SK-N-SH (cell line): ENCODE measurements at regions not wholly inside any gene's neighbourhood (a gene's known extent, or its start where the extent isn't known, plus 50 kb on each side); places are given as distances from the start of the nearest gene placed in this dataset.

Experiments
- CTCF ChIP-seq: fragments of 200-600 bp; sonication (generic); IDR thresholded peaks from 2 replicates; pipeline ENCODE4 v1.6.1; 2017; ENCODE audit warnings: antibody characterized with exemption, mild to moderate bottlenecking, moderate library complexity
- ELF1 ChIP-seq: IDR thresholded peaks from 2 replicates; pipeline ENCODE4 v1.4.0; 2012
- EP300 ChIP-seq, 2 experiments: IDR thresholded peaks; 2 replicates each; pipeline versions ENCODE4 v1.4.0 to v1.6.1; 2012; ENCODE audit warnings: borderline replicate concordance in 1 of 2, low read depth in 1 of 2, low read length in 1 of 2
- EZH2phosphoT487 ChIP-seq: fragments of 200-600 bp; sonication (generic); IDR thresholded peaks from 2 replicates; pipeline ENCODE4 v1.6.1; 2017; ENCODE audit warnings: low read depth, mixed run types, mild to moderate bottlenecking, antibody characterized with exemption, moderate library complexity, borderline replicate concordance
- FOXJ3 ChIP-seq: sonication (generic); formaldehyde crosslinking; IDR thresholded peaks from 2 replicates; pipeline ENCODE4 v1.5.1; 2020; ENCODE audit warnings: mild to moderate bottlenecking, missing genetic modification reagents
- GABPA ChIP-seq: IDR thresholded peaks from 2 replicates; pipeline ENCODE4 v1.4.0; 2012; ENCODE audit warnings: low read depth, mild to moderate bottlenecking
- MAX ChIP-seq: IDR thresholded peaks from 2 replicates; pipeline ENCODE4 v1.4.0; 2012; ENCODE audit warnings: low read depth
- MXI1 ChIP-seq: IDR thresholded peaks from 2 replicates; pipeline ENCODE4 v1.6.1; 2012; ENCODE audit warnings: mild to moderate bottlenecking, low read depth, low read length, improper control_type of control experiment
- SIN3A ChIP-seq: IDR thresholded peaks from 2 replicates; pipeline ENCODE4 v1.6.1; 2012; ENCODE audit warnings: low read depth, mild to moderate bottlenecking, low read length, moderate library complexity, borderline replicate concordance
- TAF1 ChIP-seq: IDR thresholded peaks from 2 replicates; pipeline ENCODE4 v1.6.1; 2012; ENCODE audit warnings: low read depth, mild to moderate bottlenecking, low read length, moderate library complexity, borderline replicate concordance

DNA sequence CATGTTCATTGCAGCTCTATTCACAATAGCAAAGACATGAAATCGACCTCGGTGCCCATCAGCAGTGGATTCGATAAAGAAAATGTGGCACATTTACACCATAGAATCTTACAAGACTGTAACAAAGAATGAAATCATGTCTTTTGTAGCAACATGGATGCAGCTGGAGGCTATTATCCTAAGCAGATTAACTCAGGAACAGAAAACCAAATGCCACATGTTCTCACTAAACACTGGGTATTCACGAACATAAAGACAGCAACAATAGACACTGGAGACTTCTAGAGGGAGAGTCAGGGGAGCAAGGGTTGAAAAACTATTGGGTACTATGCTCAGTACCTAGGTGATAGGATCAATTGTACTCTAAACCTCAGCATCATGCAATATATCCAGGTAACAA is 180.5 kb downstream of the PPP1R2C start:
- TF ChIP-seq FOXJ3 (no peak), CTCF (no peak), MXI1 (no peak), GABPA (no peak), EP300 (IDR thresholded peaks at IDR 0.05; ENCODE audit: borderline replicate concordance in 1 of 2, low read depth in 1 of 2, low read length in 1 of 2) (no peak), EZH2phosphoT487 (no peak), TAF1 (no peak), MAX (no peak), SIN3A (no peak), ELF1 (no peak)
